ENCODE measurements at regions not wholly inside any gene's neighbourhood (a gene's known extent, or its start where the extent isn't known, plus 50 kb on each side); places are given as distances from the start of the nearest gene placed in this dataset.

- no peaks in the 10 kb centered on the region for H3K4me1 Mint-ChIP-seq (ENCODE audit: low read depth)
- H3K9me3 Mint-ChIP-seq, result no peaks in the 10 kb centered on the region
- H3K27ac Mint-ChIP-seq, result no peak overlapping the region
- no peak for ATAC-seq
- ChIA-PET POLR2A (no interaction called here), CTCF (interaction anchor here (1.0 kb wide), 1 partner anchor 125 kb away, joined by 3 read pairs; no protein-coding TSS in a partner anchor)
- TF ChIP-seq CTCF (IDR thresholded peaks at IDR 0.05), result no peak
- H3K36me3 Mint-ChIP-seq (ENCODE audit: low read depth), result no peaks in the 10 kb centered on the region
- intact Hi-C loops (cut with micrococcal nuclease), result no loop called here
- DNase-seq, result no peak
- H3K27me3 Mint-ChIP-seq, result peaks cover 42% of the 10 kb centered on the region
- H3K4me3 Mint-ChIP-seq, result no peak overlapping the region
Measured at GRCh38 chr6:2509711-2510110, 241.0 kb downstream of the MYLK4 start.

- POLR2A ChIA-PET, result no interaction called here
- DNase-seq, result no peak
- no peak for ATAC-seq
- Mint-ChIP-seq H3K9me3 (no peaks in the 10 kb centered on the region), H3K27ac (no peak overlapping the region), H3K4me3 (no peak overlapping the region), H3K4me1 (ENCODE audit: low read depth) (no peaks in the 10 kb centered on the region), H3K36me3 (ENCODE audit: low read depth) (no peaks in the 10 kb centered on the region), H3K27me3 (peaks cover 42% of the 10 kb centered on the region)
- CTCF ChIA-PET, result no interaction called here
- intact Hi-C loops (cut with micrococcal nuclease), result no loop called here
- no peak for TF ChIP-seq CTCF (IDR thresholded peaks at IDR 0.05)
Measured at GRCh38 chr6:2508071-2508470, 242.7 kb downstream of the MYLK4 start.

GRCh38 chr6:2507521-2508037, 243.1 kb downstream of the MYLK4 start:
- Mint-ChIP-seq H3K27ac (no peak overlapping the region), H3K4me3 (no peak overlapping the region), H3K4me1 (ENCODE audit: low read depth) (no peaks in the 10 kb centered on the region), H3K27me3 (peaks cover 42% of the 10 kb centered on the region), H3K36me3 (ENCODE audit: low read depth) (no peaks in the 10 kb centered on the region), H3K9me3 (no peaks in the 10 kb centered on the region)
- intact Hi-C loops (cut with micrococcal nuclease), result no loop called here
- DNase-seq (no peak), ATAC-seq (no peak)
- no peak for TF ChIP-seq CTCF (IDR thresholded peaks at IDR 0.05)
- ChIA-PET POLR2A (no interaction called here), CTCF (interaction anchor here (1.2 kb wide), 1 partner anchor 39 kb away, joined by 3 read pairs; no protein-coding TSS in a partner anchor)

GRCh38 chr6:2507016-2507415, 243.7 kb downstream of the MYLK4 start:
- CTCF ChIA-PET, result interaction anchor here (0.6 to 1.2 kb wide), 2 partner anchors 16 to 38 kb away, joined by 3 read pairs; no protein-coding TSS in a partner anchor
- H3K4me3 Mint-ChIP-seq, result no peak overlapping the region
- intact Hi-C loops (cut with micrococcal nuclease), result no loop called here
- H3K27me3 Mint-ChIP-seq, result peaks cover 43% of the 10 kb centered on the region
- no peak overlapping the region for H3K27ac Mint-ChIP-seq
- no peaks in the 10 kb centered on the region for H3K9me3 Mint-ChIP-seq
- POLR2A ChIA-PET, result no interaction called here
- H3K4me1 Mint-ChIP-seq (ENCODE audit: low read depth), result no peaks in the 10 kb centered on the region
- no peak for DNase-seq
- no peaks in the 10 kb centered on the region for H3K36me3 Mint-ChIP-seq (ENCODE audit: low read depth)
- no peak for ATAC-seq
- no peak for TF ChIP-seq CTCF (IDR thresholded peaks at IDR 0.05)

- no peaks in the 10 kb centered on the region for H3K9me3 Mint-ChIP-seq
- POLR2A ChIA-PET, result no interaction called here
- H3K36me3 Mint-ChIP-seq (ENCODE audit: low read depth), result no peaks in the 10 kb centered on the region
- intact Hi-C loops (cut with micrococcal nuclease), result no loop called here
- peak; percentile 31 for TF ChIP-seq CTCF (IDR thresholded peaks at IDR 0.05)
- H3K27ac Mint-ChIP-seq, result no peak overlapping the region
- CTCF ChIA-PET, result no interaction called here
- H3K4me1 Mint-ChIP-seq (ENCODE audit: low read depth), result no peaks in the 10 kb centered on the region
- no peak for ATAC-seq
- peak; percentile 5 for DNase-seq
- H3K4me3 Mint-ChIP-seq, result no peak overlapping the region
- H3K27me3 Mint-ChIP-seq, result peaks cover 40% of the 10 kb centered on the region
Measured at GRCh38 chr6:2505624-2506023, 245.1 kb downstream of the MYLK4 start.

Data from activated CD8-positive, alpha-beta T cell treated with anti-CD3 and anti-CD28 coated beads for 36 hours (primary cell).